Colonic mucosa (tissue), 4 donors: ENCODE measurements at regions not wholly inside any gene's neighbourhood (a gene's known extent, or its start where the extent isn't known, plus 50 kb on each side); places are given as distances from the start of the nearest gene placed in this dataset.

ENCODE experiments used
- DNase-seq: peaks from one replicate; pipeline ENCODE4 v3.0.0-alpha.2; 2020
- H3K27ac ChIP-seq: fragments of 200-600 bp; one replicate; pipeline ENCODE4 v1.8.0; 2021
- H3K27me3 ChIP-seq: fragments of 200-600 bp; one replicate; pipeline ENCODE4 v1.8.0; 2021
- H3K36me3 ChIP-seq: fragments of 200-600 bp; one replicate; pipeline ENCODE4 v1.8.0; 2021
- H3K4me1 ChIP-seq: fragments of 200-600 bp; one replicate; pipeline ENCODE4 v1.8.0; 2021; ENCODE audit warnings: mild to moderate bottlenecking
- H3K4me3 ChIP-seq: fragments of 200-600 bp; one replicate; pipeline ENCODE4 v1.8.0; 2021
- H3K9ac ChIP-seq, 2 donors: one replicate each; pipeline ENCODE4 v1.7.0; 2013; ENCODE audit warnings: control low read depth in 2 of 2, low read depth in 2 of 2, low read length in 2 of 2
- H3K9me3 ChIP-seq: fragments of 200-600 bp; one replicate; pipeline ENCODE4 v1.8.0; 2021
- intact Hi-C: fragments of 100-400 bp; cut with DNase I; formaldehyde crosslinking; loops from one replicate; pipeline ENCODE4 v1.14.1; 2022
- TF ChIP-seq, protein P1 (sequence below): fragments of 200-600 bp; IDR thresholded peaks from one replicate; pipeline ENCODE4 v1.8.0; 2022; ENCODE audit warnings: antibody characterized with exemption, mild to moderate bottlenecking
- donor health status: healthy.
- donor health status: DM: no; HTN: no; CAD: no.
- donor health status: DM: no; HTN: no; CAD: no.

DNA sequence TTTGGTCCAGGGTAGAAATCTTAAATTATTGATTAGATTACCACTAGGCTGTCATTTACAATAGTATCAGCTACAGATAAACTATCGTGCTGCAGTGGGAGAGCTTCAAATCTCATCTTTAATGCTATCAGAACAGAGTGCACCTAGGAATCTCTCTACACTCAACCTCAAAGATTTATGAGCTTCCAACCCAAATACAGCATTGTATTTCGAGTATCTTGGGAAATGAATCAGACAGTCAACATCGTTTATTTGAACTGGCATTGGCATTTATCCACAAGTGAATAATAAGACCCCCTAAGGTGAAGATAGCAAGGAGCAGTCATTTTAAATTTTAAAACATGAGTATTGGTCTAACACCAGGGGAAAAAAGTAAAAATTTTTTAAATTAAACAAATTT, 1203.2 kb downstream of the CDH12 start:
- Histone ChIP-seq H3K9me3 (no peaks in the 10 kb centered on the region), H3K9ac (no peak overlapping the region), H3K36me3 (no peaks in the 10 kb centered on the region), H3K27me3 (no peaks in the 10 kb centered on the region), H3K4me1 (no peaks in the 10 kb centered on the region), H3K4me3 (no peak overlapping the region), H3K27ac (no peak overlapping the region)
- intact Hi-C loops = no loop called here
- TF ChIP-seq, protein P1, sequence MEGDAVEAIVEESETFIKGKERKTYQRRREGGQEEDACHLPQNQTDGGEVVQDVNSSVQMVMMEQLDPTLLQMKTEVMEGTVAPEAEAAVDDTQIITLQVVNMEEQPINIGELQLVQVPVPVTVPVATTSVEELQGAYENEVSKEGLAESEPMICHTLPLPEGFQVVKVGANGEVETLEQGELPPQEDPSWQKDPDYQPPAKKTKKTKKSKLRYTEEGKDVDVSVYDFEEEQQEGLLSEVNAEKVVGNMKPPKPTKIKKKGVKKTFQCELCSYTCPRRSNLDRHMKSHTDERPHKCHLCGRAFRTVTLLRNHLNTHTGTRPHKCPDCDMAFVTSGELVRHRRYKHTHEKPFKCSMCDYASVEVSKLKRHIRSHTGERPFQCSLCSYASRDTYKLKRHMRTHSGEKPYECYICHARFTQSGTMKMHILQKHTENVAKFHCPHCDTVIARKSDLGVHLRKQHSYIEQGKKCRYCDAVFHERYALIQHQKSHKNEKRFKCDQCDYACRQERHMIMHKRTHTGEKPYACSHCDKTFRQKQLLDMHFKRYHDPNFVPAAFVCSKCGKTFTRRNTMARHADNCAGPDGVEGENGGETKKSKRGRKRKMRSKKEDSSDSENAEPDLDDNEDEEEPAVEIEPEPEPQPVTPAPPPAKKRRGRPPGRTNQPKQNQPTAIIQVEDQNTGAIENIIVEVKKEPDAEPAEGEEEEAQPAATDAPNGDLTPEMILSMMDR = no peak
- no peak for DNase-seq

DNA sequence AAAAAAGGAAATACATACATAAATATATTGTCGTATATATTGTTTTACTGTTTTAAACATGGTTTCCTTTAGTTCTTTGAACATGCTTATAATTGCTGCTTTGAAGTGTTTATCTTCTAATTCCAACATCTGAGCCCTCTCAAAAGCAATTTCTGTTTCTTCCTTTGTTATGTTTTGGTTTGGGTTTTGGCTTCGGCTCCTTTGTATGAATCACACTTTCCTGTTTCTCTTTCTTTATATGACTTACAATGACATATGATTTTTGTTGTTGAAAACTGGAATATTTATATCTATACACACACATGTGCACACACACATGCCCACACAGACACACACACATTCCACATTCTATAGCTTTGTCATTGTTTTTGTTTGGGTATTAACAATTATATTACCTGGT, 1206.7 kb downstream of the CDH12 start:
- H3K4me3 ChIP-seq = no peak overlapping the region
- no peaks in the 10 kb centered on the region for H3K27me3 ChIP-seq
- intact Hi-C loops = no loop called here
- no peaks in the 10 kb centered on the region for H3K4me1 ChIP-seq
- TF ChIP-seq, protein P1 = no peak
- no peak overlapping the region for H3K27ac ChIP-seq
- H3K9ac ChIP-seq = no peak overlapping the region
- H3K36me3 ChIP-seq = no peaks in the 10 kb centered on the region
- no peak for DNase-seq
- H3K9me3 ChIP-seq = no peaks in the 10 kb centered on the region

DNA sequence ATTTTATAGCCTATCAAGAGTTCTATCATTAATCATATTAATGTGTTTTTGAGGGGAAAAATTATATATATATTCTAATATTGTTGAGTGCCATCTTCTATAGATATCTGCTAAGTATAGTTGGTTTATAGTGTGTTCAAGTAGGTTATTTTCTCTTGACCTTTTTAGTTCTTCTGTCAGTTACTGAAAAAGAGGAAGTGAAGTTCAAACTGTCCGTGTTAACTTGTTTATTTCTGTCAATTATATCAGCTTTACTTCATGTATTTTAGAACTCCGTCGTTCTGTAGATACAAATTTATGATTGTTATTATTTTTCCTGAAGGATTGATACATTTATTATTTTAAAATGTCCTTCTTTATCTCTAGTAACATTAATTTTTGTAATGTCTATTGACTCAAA, 1209.1 kb downstream of the CDH12 start:
- Histone ChIP-seq H3K27ac (no peak overlapping the region), H3K9me3 (no peaks in the 10 kb centered on the region), H3K36me3 (no peaks in the 10 kb centered on the region), H3K27me3 (no peaks in the 10 kb centered on the region), H3K9ac (no peak overlapping the region), H3K4me3 (no peak overlapping the region), H3K4me1 (no peaks in the 10 kb centered on the region)
- DNase-seq = no peak
- intact Hi-C loops = no loop called here
- TF ChIP-seq, protein P1 = no peak

DNA sequence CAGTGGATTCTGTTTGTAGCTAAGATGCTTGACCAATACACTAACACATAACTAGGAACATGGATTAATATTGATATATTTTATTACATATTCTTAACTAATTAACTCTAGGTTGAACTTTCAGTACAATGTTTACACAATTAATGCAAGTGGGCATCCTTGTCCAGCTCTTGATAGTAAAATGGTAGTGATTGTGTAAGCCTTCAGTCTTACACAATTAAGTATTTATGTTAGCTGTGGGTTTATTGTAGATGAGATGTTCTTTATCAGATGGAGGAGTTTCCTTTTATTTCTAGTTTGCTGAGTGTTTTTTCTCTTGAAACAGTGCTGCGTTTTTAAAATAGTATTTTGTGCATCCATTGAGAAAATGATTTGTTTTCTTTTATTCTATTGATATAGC, 1210.8 kb downstream of the CDH12 start:
- Histone ChIP-seq H3K4me1 (no peaks in the 10 kb centered on the region), H3K27me3 (no peaks in the 10 kb centered on the region), H3K9me3 (no peaks in the 10 kb centered on the region), H3K4me3 (no peak overlapping the region), H3K27ac (no peak overlapping the region), H3K36me3 (no peaks in the 10 kb centered on the region), H3K9ac (no peak overlapping the region)
- intact Hi-C loops = no loop called here
- no peak for DNase-seq
- TF ChIP-seq, protein P1 = no peak

DNA sequence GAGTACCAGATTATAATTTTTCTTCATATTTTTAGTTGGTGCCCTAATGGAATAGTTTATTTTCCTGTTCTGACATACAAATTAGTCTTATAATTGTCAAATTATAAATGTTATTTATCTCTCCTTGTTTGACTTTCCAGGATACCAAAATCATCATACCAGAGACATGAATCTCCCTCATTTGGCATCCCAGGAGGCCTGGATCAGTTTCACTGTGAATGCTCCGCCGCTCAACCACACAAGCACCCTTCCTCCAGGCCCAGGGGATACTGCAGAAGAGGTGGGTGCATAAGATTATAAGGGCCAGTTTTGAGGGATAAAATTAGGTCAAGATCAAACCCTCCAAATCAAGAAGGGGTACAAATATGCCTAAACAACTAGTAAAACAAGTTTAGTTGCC, 1229.3 kb downstream of the CDH12 start:
- Histone ChIP-seq H3K9ac (no peak overlapping the region), H3K27me3 (no peaks in the 10 kb centered on the region), H3K27ac (no peak overlapping the region), H3K9me3 (no peaks in the 10 kb centered on the region), H3K4me1 (no peaks in the 10 kb centered on the region), H3K4me3 (no peak overlapping the region), H3K36me3 (no peaks in the 10 kb centered on the region)
- DNase-seq = no peak
- intact Hi-C loops = no loop called here
- TF ChIP-seq, protein P1 = no peak
